Kidney epithelial cell (primary cell): ENCODE measurements at regions not wholly inside any gene's neighbourhood (a gene's known extent, or its start where the extent isn't known, plus 50 kb on each side); places are given as distances from the start of the nearest gene placed in this dataset.

Experiments
- DNase-seq: peaks from one replicate; pipeline ENCODE4 v3.0.0-alpha.2; 2010; ENCODE audit warnings: low read depth
- H3K27me3 ChIP-seq: 2 replicates; pipeline ENCODE4 v1.6.0; 2011; ENCODE audit warnings: low read length; ENCODE audit not compliant: control insufficient read depth, insufficient read depth
- H3K36me3 ChIP-seq: 2 replicates; pipeline ENCODE4 v1.5.1; 2011; ENCODE audit warnings: low read length; ENCODE audit not compliant: control insufficient read depth, insufficient read depth
- H3K4me3 ChIP-seq: 2 replicates; pipeline ENCODE4 v1.5.1; 2011; ENCODE audit warnings: low read depth, mild to moderate bottlenecking, control low read depth, low read length
- TF ChIP-seq, protein P1 (sequence below): IDR thresholded peaks from 2 replicates; pipeline ENCODE4 v1.5.1; 2011; ENCODE audit warnings: mild to moderate bottlenecking, moderate library complexity, low read length, control low read depth, inconsistent platforms; ENCODE audit not compliant: insufficient read depth, poor library complexity, severe bottlenecking

DNA sequence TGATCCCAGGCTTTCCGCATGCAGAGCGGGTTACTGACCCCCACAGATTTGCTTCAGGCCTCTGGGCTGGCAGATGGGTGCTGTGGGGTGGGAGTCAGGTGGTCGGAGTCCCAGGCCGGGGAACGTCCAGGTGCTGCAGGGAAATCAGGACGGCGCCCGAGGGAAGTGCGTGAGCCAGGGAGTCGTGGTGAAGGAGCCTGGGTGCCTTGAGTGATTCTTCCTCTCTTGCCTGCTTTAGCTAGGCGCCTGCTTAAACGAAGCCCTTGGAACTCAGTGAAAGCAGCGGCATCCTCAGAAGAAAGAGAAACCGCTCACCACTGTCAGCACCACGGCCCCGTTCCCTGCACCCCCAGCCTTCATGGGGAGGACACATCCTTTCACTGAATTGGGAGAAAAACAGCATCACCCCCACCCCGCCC, 455.6 kb downstream of the BRD1 start:
- DNase-seq, result no peak
- H3K27me3 ChIP-seq, result no peaks in the 10 kb centered on the region
- TF ChIP-seq, protein P1, sequence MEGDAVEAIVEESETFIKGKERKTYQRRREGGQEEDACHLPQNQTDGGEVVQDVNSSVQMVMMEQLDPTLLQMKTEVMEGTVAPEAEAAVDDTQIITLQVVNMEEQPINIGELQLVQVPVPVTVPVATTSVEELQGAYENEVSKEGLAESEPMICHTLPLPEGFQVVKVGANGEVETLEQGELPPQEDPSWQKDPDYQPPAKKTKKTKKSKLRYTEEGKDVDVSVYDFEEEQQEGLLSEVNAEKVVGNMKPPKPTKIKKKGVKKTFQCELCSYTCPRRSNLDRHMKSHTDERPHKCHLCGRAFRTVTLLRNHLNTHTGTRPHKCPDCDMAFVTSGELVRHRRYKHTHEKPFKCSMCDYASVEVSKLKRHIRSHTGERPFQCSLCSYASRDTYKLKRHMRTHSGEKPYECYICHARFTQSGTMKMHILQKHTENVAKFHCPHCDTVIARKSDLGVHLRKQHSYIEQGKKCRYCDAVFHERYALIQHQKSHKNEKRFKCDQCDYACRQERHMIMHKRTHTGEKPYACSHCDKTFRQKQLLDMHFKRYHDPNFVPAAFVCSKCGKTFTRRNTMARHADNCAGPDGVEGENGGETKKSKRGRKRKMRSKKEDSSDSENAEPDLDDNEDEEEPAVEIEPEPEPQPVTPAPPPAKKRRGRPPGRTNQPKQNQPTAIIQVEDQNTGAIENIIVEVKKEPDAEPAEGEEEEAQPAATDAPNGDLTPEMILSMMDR, result no peak
- H3K36me3 ChIP-seq, result no peaks in the 10 kb centered on the region
- H3K4me3 ChIP-seq, result no peak overlapping the region

DNA sequence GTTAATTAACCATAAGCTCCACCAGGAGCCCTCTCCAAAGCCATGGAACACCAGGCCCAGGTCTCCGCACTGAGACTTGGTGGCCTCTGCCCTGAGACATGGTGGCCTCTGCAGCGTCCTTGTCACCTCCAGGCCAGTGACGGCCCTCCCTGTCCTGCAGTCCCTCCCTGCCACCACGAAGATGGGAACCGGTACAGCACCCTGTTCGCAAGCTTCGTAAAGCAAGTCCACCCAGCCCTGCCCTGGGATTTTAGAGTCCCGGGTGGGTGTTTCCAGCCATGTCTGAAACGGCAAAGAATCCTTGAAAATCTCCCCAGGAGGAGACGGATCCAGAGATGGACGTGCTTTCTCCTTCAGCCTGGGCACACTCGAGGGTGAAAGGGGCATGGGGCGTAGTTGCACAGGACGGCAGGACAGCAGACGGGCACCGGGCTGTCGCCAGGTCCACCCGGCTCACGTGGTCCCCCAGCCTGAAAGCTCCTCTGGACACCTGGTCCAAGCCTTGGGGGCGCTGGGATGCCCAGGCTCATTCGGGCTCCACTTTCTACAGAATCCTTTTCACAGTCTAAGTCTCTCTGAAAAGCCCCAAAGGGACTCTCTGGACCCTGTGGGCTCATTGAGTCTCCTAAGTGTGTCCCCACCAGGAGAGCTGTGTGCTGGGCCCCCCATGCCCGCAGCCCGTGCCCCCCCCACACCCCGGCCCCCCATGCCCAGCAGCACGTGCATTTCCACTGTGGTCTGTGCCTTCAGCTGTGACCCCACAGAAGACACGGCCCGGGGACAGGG, 456.2 kb downstream of the BRD1 start:
- TF ChIP-seq, protein P1, result no peak
- DNase-seq, result no peak
- H3K4me3 ChIP-seq, result no peak overlapping the region
- H3K36me3 ChIP-seq, result no peaks in the 10 kb centered on the region
- H3K27me3 ChIP-seq, result no peaks in the 10 kb centered on the region

DNA sequence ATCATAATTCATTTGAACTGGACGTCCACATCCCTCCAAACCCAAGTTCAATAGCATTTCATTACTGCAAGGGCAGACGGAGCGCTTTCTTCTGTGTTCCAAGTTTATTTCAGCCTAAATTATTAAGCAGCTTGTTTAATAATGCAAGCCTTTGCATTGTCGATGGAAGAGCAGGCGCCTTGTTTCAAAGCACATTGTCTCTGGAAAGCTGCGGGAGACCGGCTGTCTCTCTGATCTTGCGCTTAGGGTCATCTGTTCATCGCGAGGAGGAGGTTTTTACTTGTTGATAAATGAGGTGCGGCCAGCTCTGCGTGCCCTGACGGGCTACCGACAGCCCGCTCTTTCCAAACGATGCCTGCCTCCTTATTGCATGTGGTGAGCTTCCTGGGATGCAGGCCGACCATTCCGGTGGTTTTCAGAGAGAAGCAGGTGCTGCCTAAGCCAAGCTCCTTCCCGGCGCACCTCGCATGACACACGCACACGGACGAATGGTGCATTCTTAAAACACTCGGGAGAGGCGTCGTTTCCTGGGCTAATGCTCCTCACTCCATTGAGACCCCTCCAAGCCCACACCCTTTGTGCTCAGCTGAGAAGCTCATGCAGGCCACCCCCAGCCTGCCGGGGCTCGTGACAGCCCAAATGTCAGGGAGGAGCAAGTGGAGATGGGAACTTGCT, 456.9 kb downstream of the BRD1 start:
- TF ChIP-seq, protein P1, result no peak
- no peak for DNase-seq
- no peak overlapping the region for H3K4me3 ChIP-seq
- no peaks in the 10 kb centered on the region for H3K27me3 ChIP-seq
- no peaks in the 10 kb centered on the region for H3K36me3 ChIP-seq

DNA sequence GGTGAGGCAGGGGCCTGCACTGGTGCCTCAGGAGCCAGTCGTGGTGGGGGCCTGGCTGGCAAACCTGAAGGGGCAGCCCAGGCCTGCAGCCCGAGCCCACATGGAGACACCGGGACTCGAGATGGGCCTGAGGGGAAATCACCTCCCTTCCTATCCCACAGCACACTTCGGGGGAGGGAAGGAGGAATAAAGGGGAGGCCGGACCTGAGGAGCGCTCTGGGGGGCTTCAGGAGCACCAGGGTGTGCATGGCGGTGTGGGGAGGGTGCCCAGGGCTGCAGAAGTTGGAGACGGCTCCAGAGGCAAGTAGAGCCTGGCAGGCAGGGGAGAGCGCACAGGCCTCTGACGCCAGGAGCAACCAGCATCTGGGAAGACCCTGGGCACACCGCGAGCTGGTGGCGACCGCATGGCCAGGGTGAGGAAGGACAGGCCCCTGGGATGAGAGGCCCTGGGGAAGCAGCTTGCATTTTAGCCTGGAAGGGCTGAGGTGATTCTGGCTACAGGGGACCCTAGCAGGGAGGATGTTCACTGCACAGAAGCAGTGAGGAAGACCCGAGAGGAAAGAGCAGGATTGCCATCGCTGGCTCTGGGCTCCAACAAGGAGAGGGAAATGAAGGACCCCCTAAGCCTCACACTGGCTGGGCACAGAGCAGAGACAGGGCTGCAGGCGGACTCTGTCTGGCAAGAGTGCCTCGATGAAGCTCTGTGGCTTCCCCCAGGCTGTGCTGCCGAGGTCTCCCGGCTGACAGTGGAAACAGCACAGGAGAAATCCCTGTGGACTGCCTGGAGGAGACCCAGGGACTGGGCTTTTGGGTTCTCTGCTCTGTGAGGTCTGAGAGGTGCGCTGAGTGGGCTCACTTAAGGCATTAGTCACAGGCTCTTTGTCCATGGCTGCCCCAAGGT, 457.7 kb downstream of the BRD1 start:
- no peaks in the 10 kb centered on the region for H3K36me3 ChIP-seq
- H3K27me3 ChIP-seq, result no peaks in the 10 kb centered on the region
- TF ChIP-seq, protein P1, result no peak
- no peak for DNase-seq
- no peak overlapping the region for H3K4me3 ChIP-seq

DNA sequence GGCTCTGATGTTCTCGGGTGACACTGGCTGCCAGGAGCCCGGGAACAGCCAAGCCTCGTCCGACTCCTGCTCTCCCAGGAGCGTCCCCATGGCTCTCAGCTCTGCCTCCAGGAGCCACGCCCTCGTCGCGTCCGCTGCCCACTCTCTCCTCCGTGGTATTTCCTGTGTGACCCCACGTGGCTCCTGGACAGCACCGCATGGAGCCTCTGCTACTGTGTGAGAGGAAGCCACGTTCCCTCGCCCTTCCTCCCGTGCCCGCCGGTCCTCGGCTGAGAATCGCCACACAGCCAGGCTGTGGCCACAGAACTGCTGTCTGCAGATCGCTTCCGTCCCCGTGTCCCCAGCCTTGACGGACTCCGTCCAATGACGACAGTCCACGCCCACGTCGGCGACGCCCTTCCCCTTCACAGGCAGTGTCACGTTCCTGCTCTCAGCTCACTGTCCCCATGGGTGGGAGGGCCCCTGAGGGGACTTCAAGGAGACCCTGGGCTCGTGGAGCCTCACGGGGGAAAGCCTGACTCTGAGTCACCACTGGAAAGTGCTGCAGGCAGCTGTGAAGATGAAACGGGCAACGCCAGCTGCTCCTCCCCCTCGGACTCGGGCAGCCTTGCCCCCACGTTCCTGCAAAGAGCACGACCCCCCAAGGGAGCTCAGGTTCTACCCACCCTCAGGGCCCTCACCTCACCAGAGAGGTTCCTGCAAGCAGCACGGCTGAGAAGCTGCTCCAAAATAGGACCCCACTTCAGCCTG, 458.5 kb downstream of the BRD1 start:
- no peaks in the 10 kb centered on the region for H3K27me3 ChIP-seq
- H3K4me3 ChIP-seq, result no peak overlapping the region
- DNase-seq, result no peak
- TF ChIP-seq, protein P1, result no peak
- no peaks in the 10 kb centered on the region for H3K36me3 ChIP-seq
